SU-DHL-6 (cell line): ENCODE measurements at regions not wholly inside any gene's neighbourhood (a gene's known extent, or its start where the extent isn't known, plus 50 kb on each side); places are given as distances from the start of the nearest gene placed in this dataset.

Source experiments
- H2AFZ ChIP-seq: fragments of 200-600 bp; sonication (generic); 2 replicates; pipeline ENCODE4 v1.6.1; 2014; ENCODE audit warnings: low read depth, mild to moderate bottlenecking, moderate library complexity, mixed read lengths, antibody characterized with exemption, low read length; ENCODE audit not compliant: severe bottlenecking
- H3F3A ChIP-seq: fragments of 200-600 bp; shearing (Covaris generic); 2 replicates; pipeline ENCODE4 v1.6.0; 2016; ENCODE audit warnings: antibody characterized with exemption, mild to moderate bottlenecking; ENCODE audit not compliant: insufficient read depth
- H3K27ac ChIP-seq: fragments of 200-600 bp; sonication (generic); 2 replicates; pipeline ENCODE4 v1.5.1; 2016; ENCODE audit warnings: low read depth, mild to moderate bottlenecking, low read length, moderate library complexity, mixed read lengths
- H3K27me3 ChIP-seq: fragments of 200-600 bp; sonication (generic), shearing (Covaris generic); 2 replicates; pipeline ENCODE4 v1.6.0; 2014; ENCODE audit warnings: mild to moderate bottlenecking, low read length
- H3K36me3 ChIP-seq: fragments of 200-600 bp; sonication (generic); 2 replicates; pipeline ENCODE4 v1.6.1; 2014; ENCODE audit warnings: mild to moderate bottlenecking, low read length, mixed read lengths
- H3K4me2 ChIP-seq: fragments of 300-600, 200-600 bp; shearing (Covaris generic), sonication (generic); 2 replicates; pipeline ENCODE4 v1.6.0; 2014; ENCODE audit warnings: low read length, low read depth, mild to moderate bottlenecking; ENCODE audit not compliant: poor library complexity, severe bottlenecking
- H3K4me3 ChIP-seq: fragments of 200-600 bp; sonication (generic); 2 replicates; pipeline ENCODE4 v1.5.1; 2014; ENCODE audit warnings: antibody characterized with exemption, low read length, mild to moderate bottlenecking, mixed read lengths; ENCODE audit not compliant: insufficient read depth, poor library complexity, severe bottlenecking
- H3K79me2 ChIP-seq: fragments of 200-600 bp; sonication (generic); 2 replicates; pipeline ENCODE4 v1.6.1; 2014; ENCODE audit warnings: mild to moderate bottlenecking, low read length, moderate library complexity; ENCODE audit not compliant: insufficient read depth
- H3K9ac ChIP-seq: fragments of 200-600 bp; sonication (generic); 2 replicates; pipeline ENCODE4 v1.7.0; 2014; ENCODE audit warnings: mild to moderate bottlenecking, low read length
- H3K9me2 ChIP-seq: fragments of 200-600 bp; sonication (generic); replicated peaks from 2 replicates; pipeline ENCODE4 v1.6.1; 2014; ENCODE audit warnings: low read length; ENCODE audit not compliant: insufficient read depth
- H3K9me3 ChIP-seq: fragments of 200-600 bp; sonication (generic); 2 replicates; pipeline ENCODE4 v1.6.1; 2014; ENCODE audit warnings: low read length, mixed read lengths; ENCODE audit not compliant: insufficient read depth
- H4K20me1 ChIP-seq: fragments of 200-600 bp; sonication (generic); 2 replicates; pipeline ENCODE4 v1.6.1; 2014; ENCODE audit warnings: low read depth, mild to moderate bottlenecking, antibody characterized with exemption, low read length, moderate library complexity, mixed read lengths
- EZH2phosphoT487 ChIP-seq: fragments of 200-600 bp; sonication (generic), shearing (Covaris generic); conservative IDR thresholded peaks from 2 replicates; pipeline ENCODE4 v1.6.1; 2018; ENCODE audit warnings: mild to moderate bottlenecking, antibody characterized with exemption, low read length, moderate library complexity, mixed read lengths
- TF ChIP-seq, protein P1 (sequence below): fragments of 200-600 bp; sonication (generic); IDR thresholded peaks from one replicate; pipeline ENCODE4 v1.5.1; 2017; ENCODE audit warnings: antibody characterized with exemption, mild to moderate bottlenecking, low read length, moderate library complexity; ENCODE audit not compliant: insufficient read depth, poor library complexity, severe bottlenecking

GRCh38 chr5:152151113-152151512 is 226.5 kb upstream of the GLRA1 start:
- Histone ChIP-seq H3K36me3 (no peaks in the 10 kb centered on the region), H3K9me2 (no peaks in the 10 kb centered on the region), H3F3A (no peaks in the 10 kb centered on the region), H2AFZ (no peak overlapping the region), H3K27ac (no peak overlapping the region), H3K4me2 (no peak overlapping the region), H3K79me2 (no peaks in the 10 kb centered on the region), H3K4me3 (no peak overlapping the region), H3K9me3 (no peaks in the 10 kb centered on the region), H3K9ac (no peak overlapping the region), H3K27me3 (no peaks in the 10 kb centered on the region), H4K20me1 (no peaks in the 10 kb centered on the region)
- TF ChIP-seq, protein P1, sequence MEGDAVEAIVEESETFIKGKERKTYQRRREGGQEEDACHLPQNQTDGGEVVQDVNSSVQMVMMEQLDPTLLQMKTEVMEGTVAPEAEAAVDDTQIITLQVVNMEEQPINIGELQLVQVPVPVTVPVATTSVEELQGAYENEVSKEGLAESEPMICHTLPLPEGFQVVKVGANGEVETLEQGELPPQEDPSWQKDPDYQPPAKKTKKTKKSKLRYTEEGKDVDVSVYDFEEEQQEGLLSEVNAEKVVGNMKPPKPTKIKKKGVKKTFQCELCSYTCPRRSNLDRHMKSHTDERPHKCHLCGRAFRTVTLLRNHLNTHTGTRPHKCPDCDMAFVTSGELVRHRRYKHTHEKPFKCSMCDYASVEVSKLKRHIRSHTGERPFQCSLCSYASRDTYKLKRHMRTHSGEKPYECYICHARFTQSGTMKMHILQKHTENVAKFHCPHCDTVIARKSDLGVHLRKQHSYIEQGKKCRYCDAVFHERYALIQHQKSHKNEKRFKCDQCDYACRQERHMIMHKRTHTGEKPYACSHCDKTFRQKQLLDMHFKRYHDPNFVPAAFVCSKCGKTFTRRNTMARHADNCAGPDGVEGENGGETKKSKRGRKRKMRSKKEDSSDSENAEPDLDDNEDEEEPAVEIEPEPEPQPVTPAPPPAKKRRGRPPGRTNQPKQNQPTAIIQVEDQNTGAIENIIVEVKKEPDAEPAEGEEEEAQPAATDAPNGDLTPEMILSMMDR, result no peak
- no peak for TF ChIP-seq EZH2phosphoT487

GRCh38 chr5:152147286-152147685 is 222.6 kb upstream of the GLRA1 start:
- H2AFZ ChIP-seq, result no peak overlapping the region

GRCh38 chr5:152146566-152146965 is 221.9 kb upstream of the GLRA1 start:
- Histone ChIP-seq H4K20me1 (no peaks in the 10 kb centered on the region), H3K9ac (no peak overlapping the region), H3K9me2 (no peaks in the 10 kb centered on the region), H3K4me3 (no peak overlapping the region), H3K79me2 (no peaks in the 10 kb centered on the region), H2AFZ (no peak overlapping the region), H3K36me3 (no peaks in the 10 kb centered on the region), H3K27ac (no peak overlapping the region), H3K4me2 (no peak overlapping the region), H3F3A (no peaks in the 10 kb centered on the region), H3K27me3 (no peaks in the 10 kb centered on the region), H3K9me3 (no peaks in the 10 kb centered on the region)
- TF ChIP-seq, protein P1, result no peak
- no peak for TF ChIP-seq EZH2phosphoT487

More at GRCh38 chr5:152147286-152147685, 222.6 kb upstream of the GLRA1 start:
- H3K36me3 ChIP-seq, result no peaks in the 10 kb centered on the region
- no peak overlapping the region for H3K9ac ChIP-seq
- no peak overlapping the region for H3K4me2 ChIP-seq
- TF ChIP-seq, protein P1, result no peak
- TF ChIP-seq EZH2phosphoT487, result no peak
- H3K27me3 ChIP-seq, result no peaks in the 10 kb centered on the region
- no peak overlapping the region for H3K4me3 ChIP-seq
- H3K9me3 ChIP-seq, result no peaks in the 10 kb centered on the region
- H4K20me1 ChIP-seq, result no peaks in the 10 kb centered on the region
- H3K27ac ChIP-seq, result no peak overlapping the region
- H3F3A ChIP-seq, result no peaks in the 10 kb centered on the region
- H3K79me2 ChIP-seq, result no peaks in the 10 kb centered on the region
- H3K9me2 ChIP-seq, result no peaks in the 10 kb centered on the region
